IMR-90 (cell line): ENCODE measurements at regions not wholly inside any gene's neighbourhood (a gene's known extent, or its start where the extent isn't known, plus 50 kb on each side); places are given as distances from the start of the nearest gene placed in this dataset.

Experiments
- ATAC-seq: fragments of 200-7000 bp; cut with Tn5 transposase; 2 replicates; pipeline ENCODE4 v1.9.1; 2020; ENCODE audit warnings: low read depth, mild to moderate bottlenecking, moderate library complexity
- BruUV-seq: library from RNA; stranded (reverse); fragments of 400-500 nt; replicated peaks from 2 replicates; lab custom pipeline; 2021; lab: Mats Ljungman, UMichigan
- CTCF ChIA-PET: fragments of 300-600 bp; formaldehyde crosslinking; extraction: SDS; loops from one replicate; lab custom pipeline; 2021; ENCODE audit warnings: antibody characterized with exemption; lab: Yijun Ruan, JAX
- POLR2A ChIA-PET: fragments of 300-600 bp; sonication (Branson Sonifier 250); formaldehyde crosslinking; loops from one replicate; lab custom pipeline; 2022; ENCODE audit warnings: antibody characterized with exemption; ENCODE audit not compliant: unreplicated experiment; lab: Charles Lee
- DNase-seq: peaks from one replicate; pipeline ENCODE4 v3.0.0; 2013
- H2AFZ ChIP-seq: replicated peaks from 2 replicates; pipeline ENCODE3; 2013; ENCODE audit warnings: low read length, mild to moderate bottlenecking; ENCODE audit not compliant: poor library complexity
- H2AK5ac ChIP-seq: 2 replicates; pipeline ENCODE4 v1.6.1; 2013; ENCODE audit warnings: low read depth, low read length, inconsistent platforms
- H2AK9ac ChIP-seq: replicated peaks from 2 replicates; pipeline ENCODE3; 2013; ENCODE audit warnings: mild to moderate bottlenecking, low read depth, low read length, moderate library complexity; ENCODE audit not compliant: poor library complexity
- H2BK120ac ChIP-seq: 2 replicates; pipeline ENCODE4 v1.6.1; 2013; ENCODE audit warnings: low read depth, low read length, inconsistent platforms
- H2BK15ac ChIP-seq: 3 replicates; pipeline ENCODE4 v1.6.1; 2013; ENCODE audit warnings: low read depth, low read length, inconsistent platforms
- H2BK20ac ChIP-seq: 2 replicates; pipeline ENCODE4 v1.6.1; 2013; ENCODE audit warnings: low read depth, mild to moderate bottlenecking, inconsistent platforms, low read length, moderate library complexity
- H2BK5ac ChIP-seq: 2 replicates; pipeline ENCODE4 v1.6.1; 2013; ENCODE audit warnings: mild to moderate bottlenecking, low read depth, low read length, inconsistent platforms; ENCODE audit not compliant: poor library complexity, severe bottlenecking
- H3K14ac ChIP-seq: replicated peaks from 2 replicates; pipeline ENCODE4 v1.6.1; 2013; ENCODE audit warnings: low read depth, low read length, inconsistent platforms
- H3K18ac ChIP-seq: 2 replicates; pipeline ENCODE4 v1.6.1; 2013; ENCODE audit warnings: low read depth, low read length, control low read depth
- H3K23ac ChIP-seq: 2 replicates; pipeline ENCODE4 v1.6.1; 2013; ENCODE audit warnings: low read depth, low read length, inconsistent platforms
- H3K27ac ChIP-seq: 2 replicates; pipeline ENCODE4 v1.5.1; 2013; ENCODE audit warnings: mild to moderate bottlenecking, control low read depth, low read length; ENCODE audit not compliant: insufficient read depth
- H3K27me3 ChIP-seq: 2 replicates; pipeline ENCODE4 v1.6.1; 2013; ENCODE audit warnings: low read length; ENCODE audit not compliant: control insufficient read depth, insufficient read depth
- H3K36me3 ChIP-seq: 2 replicates; pipeline ENCODE4 v1.6.1; 2013; ENCODE audit warnings: low read length, mixed read lengths; ENCODE audit not compliant: control insufficient read depth, insufficient read depth
- H3K4ac ChIP-seq: 2 replicates; pipeline ENCODE4 v1.6.1; 2013; ENCODE audit warnings: low read depth, low read length, inconsistent platforms
- H3K4me1 ChIP-seq: 2 replicates; pipeline ENCODE4 v1.6.1; 2013; ENCODE audit warnings: low read length, mixed read lengths; ENCODE audit not compliant: control insufficient read depth, insufficient read depth
- H3K4me2 ChIP-seq: 2 replicates; pipeline ENCODE4 v1.6.1; 2013; ENCODE audit warnings: low read depth, mild to moderate bottlenecking, control low read depth, low read length, moderate library complexity
- H3K4me3 ChIP-seq: 2 replicates; pipeline ENCODE4 v1.5.1; 2013; ENCODE audit warnings: low read depth, mild to moderate bottlenecking, control low read depth, low read length, moderate library complexity; ENCODE audit not compliant: insufficient read depth
- H3K56ac ChIP-seq: 2 replicates; pipeline ENCODE4 v1.6.1; 2013; ENCODE audit warnings: low read length, inconsistent platforms; ENCODE audit not compliant: insufficient read depth; ENCODE audit errors: extremely low read depth
- H3K79me1 ChIP-seq, 2 experiments: 2 replicates each; pipeline ENCODE4 v1.6.1; 2013; ENCODE audit warnings: low read length in 2 of 2, inconsistent platforms in 1 of 2, low read depth in 1 of 2
- H3K9ac ChIP-seq: 2 replicates; pipeline ENCODE4 v1.6.1; 2013; ENCODE audit warnings: low read depth, low read length, control low read depth
- H3K9me1 ChIP-seq: 2 replicates; pipeline ENCODE4 v1.6.1; 2013; ENCODE audit warnings: low read length, inconsistent platforms; ENCODE audit not compliant: insufficient read depth
- H3K9me3 ChIP-seq: 2 replicates; pipeline ENCODE4 v1.6.1; 2013; ENCODE audit warnings: low read length; ENCODE audit not compliant: control insufficient read depth, insufficient read depth
- H4K20me1 ChIP-seq: 2 replicates; pipeline ENCODE4 v1.6.1; 2013; ENCODE audit warnings: low read length, inconsistent platforms; ENCODE audit not compliant: insufficient read depth
- H4K5ac ChIP-seq: 2 replicates; pipeline ENCODE4 v1.6.1; 2013; ENCODE audit warnings: mild to moderate bottlenecking, low read depth, low read length, control low read depth
- H4K8ac ChIP-seq, 2 experiments: 2 replicates each; pipeline ENCODE4 v1.6.1; 2013; ENCODE audit warnings: low read depth in 2 of 2, low read length in 2 of 2, control low read depth in 1 of 2, inconsistent platforms in 1 of 2
- H4K91ac ChIP-seq: 2 replicates; pipeline ENCODE4 v1.6.1; 2013; ENCODE audit warnings: low read depth, low read length, inconsistent platforms; ENCODE audit not compliant: insufficient read depth
- POLR2A ChIP-seq: IDR thresholded peaks from 2 replicates; pipeline ENCODE4 v1.6.1; 2012; ENCODE audit warnings: mild to moderate bottlenecking, low read depth, low read length
- RCOR1 ChIP-seq: IDR thresholded peaks from 2 replicates; pipeline ENCODE4 v1.6.1; 2012; ENCODE audit warnings: mild to moderate bottlenecking, low read length, improper control_type of control experiment; ENCODE audit not compliant: insufficient replicate concordance
- dilution Hi-C: fragments of 300-500 bp; cut with HindIII; formaldehyde crosslinking; loops from one replicate; pipeline ENCODE4 v1.14.3; 2018; ENCODE audit warnings: low sequenced_read_pairs; ENCODE audit not compliant: unreplicated experiment
- in situ Hi-C: fragments of 300-500 bp; cut with MboI; formaldehyde crosslinking; loops from 3 replicates; pipeline ENCODE4 v1.14.3; 2019; ENCODE audit warnings: low sequenced_read_pairs, inconsistent platforms, mixed read lengths
- intact Hi-C: fragments of 100-400 bp; cut with micrococcal nuclease; formaldehyde crosslinking; loops from 2 replicates; pipeline ENCODE4 v1.10.0; 2022
- TF ChIP-seq, protein P1 (sequence below): conservative IDR thresholded peaks from 2 replicates; pipeline ENCODE4 v1.5.1; 2012; ENCODE audit warnings: mild to moderate bottlenecking, low read depth, low read length, improper control_type of control experiment

DNA sequence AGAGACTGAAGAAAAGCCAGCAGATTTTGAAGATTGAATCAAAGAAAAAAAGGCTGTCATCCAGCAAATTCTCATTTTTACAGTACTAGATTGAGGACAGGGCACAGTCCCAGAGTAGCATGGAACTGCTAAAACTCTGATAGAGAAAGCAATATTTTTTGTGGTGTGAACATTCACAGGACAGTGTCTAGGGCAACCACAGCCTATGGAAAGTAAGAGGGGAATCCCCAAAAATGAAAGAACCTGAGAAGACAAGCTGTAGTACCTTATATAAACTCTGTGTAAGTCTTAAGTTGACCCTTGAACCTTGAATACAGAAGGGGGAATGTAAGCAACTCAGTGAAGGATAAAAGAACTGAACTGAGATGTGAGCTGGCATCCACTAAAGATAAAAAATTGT is 540.3 kb downstream of the HINT1 start:
- no peaks in the 10 kb centered on the region for H3K4me1 ChIP-seq
- H2BK120ac ChIP-seq: no peak overlapping the region
- in situ Hi-C loops (no loop called here), intact Hi-C loops (no loop called here), dilution Hi-C loops (no loop called here)
- no peaks in the 10 kb centered on the region for H3K9me1 ChIP-seq
- H2BK15ac ChIP-seq: no peak overlapping the region
- no peak overlapping the region for H3K9ac ChIP-seq
- no peak overlapping the region for H2AK9ac ChIP-seq
- ChIA-PET POLR2A (no interaction called here), CTCF (no interaction called here)
- H2BK20ac ChIP-seq: no peak overlapping the region
- H3K27me3 ChIP-seq: no peaks in the 10 kb centered on the region
- TF ChIP-seq RCOR1: no peak
- TF ChIP-seq, protein P1, sequence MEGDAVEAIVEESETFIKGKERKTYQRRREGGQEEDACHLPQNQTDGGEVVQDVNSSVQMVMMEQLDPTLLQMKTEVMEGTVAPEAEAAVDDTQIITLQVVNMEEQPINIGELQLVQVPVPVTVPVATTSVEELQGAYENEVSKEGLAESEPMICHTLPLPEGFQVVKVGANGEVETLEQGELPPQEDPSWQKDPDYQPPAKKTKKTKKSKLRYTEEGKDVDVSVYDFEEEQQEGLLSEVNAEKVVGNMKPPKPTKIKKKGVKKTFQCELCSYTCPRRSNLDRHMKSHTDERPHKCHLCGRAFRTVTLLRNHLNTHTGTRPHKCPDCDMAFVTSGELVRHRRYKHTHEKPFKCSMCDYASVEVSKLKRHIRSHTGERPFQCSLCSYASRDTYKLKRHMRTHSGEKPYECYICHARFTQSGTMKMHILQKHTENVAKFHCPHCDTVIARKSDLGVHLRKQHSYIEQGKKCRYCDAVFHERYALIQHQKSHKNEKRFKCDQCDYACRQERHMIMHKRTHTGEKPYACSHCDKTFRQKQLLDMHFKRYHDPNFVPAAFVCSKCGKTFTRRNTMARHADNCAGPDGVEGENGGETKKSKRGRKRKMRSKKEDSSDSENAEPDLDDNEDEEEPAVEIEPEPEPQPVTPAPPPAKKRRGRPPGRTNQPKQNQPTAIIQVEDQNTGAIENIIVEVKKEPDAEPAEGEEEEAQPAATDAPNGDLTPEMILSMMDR: no peak
- TF ChIP-seq POLR2A: no peak
- no peak overlapping the region for H3K4ac ChIP-seq
- no peak overlapping the region for H3K4me3 ChIP-seq
- no peak overlapping the region for H3K23ac ChIP-seq
- H3K18ac ChIP-seq: no peak overlapping the region
- H3K56ac ChIP-seq: no peak overlapping the region
- no peak overlapping the region for H4K91ac ChIP-seq
- BruUV-seq: no TSS peak
- ATAC-seq (no peak), DNase-seq (no peak)
- H3K27ac ChIP-seq: no peak overlapping the region
- H4K8ac ChIP-seq: no peak overlapping the region
- H2BK5ac ChIP-seq: no peak overlapping the region
- no peak overlapping the region for H2AFZ ChIP-seq
- H3K14ac ChIP-seq: no peak overlapping the region
- no peak overlapping the region for H4K5ac ChIP-seq
- no peak overlapping the region for H3K4me2 ChIP-seq
- no peaks in the 10 kb centered on the region for H3K79me1 ChIP-seq
- no peaks in the 10 kb centered on the region for H4K20me1 ChIP-seq
- no peaks in the 10 kb centered on the region for H3K36me3 ChIP-seq
- H3K9me3 ChIP-seq: no peaks in the 10 kb centered on the region
- H2AK5ac ChIP-seq: no peak overlapping the region
